ENCODE measurements at regions not wholly inside any gene's neighbourhood (a gene's known extent, or its start where the extent isn't known, plus 50 kb on each side); places are given as distances from the start of the nearest gene placed in this dataset.

- TF ChIP-seq TCF3 (IDR thresholded peaks at IDR 0.05; ENCODE audit: borderline replicate concordance, insufficient read depth, low read depth, low read length): no peak
- no peak for TF ChIP-seq CTCF (IDR thresholded peaks at IDR 0.05 in 2 of 3, conservative IDR thresholded peaks at IDR 0.05 in 1 of 3; ENCODE audit: control insufficient read depth in 2 of 3, extremely low read depth in 1 of 3, insufficient read depth in 1 of 3, low read depth in 3 of 3, low read length in 3 of 3)
- no peak for TF ChIP-seq CREB1 (IDR thresholded peaks at IDR 0.05; ENCODE audit: low read depth)
- TF ChIP-seq ZNF274 (IDR thresholded peaks at IDR 0.05; ENCODE audit: insufficient read depth, insufficient read length): no peak
- no peak for TF ChIP-seq TARDBP (IDR thresholded peaks at IDR 0.05; ENCODE audit: borderline replicate concordance)
- no peak for TF ChIP-seq SP1 (IDR thresholded peaks at IDR 0.05; ENCODE audit: low read depth, low read length)
- TF ChIP-seq JUNB (IDR thresholded peaks at IDR 0.05): no peak
- no peak for TF ChIP-seq WRNIP1 (IDR thresholded peaks at IDR 0.05; ENCODE audit: borderline replicate concordance, low read depth, low read length)
- TF ChIP-seq, protein P1, sequence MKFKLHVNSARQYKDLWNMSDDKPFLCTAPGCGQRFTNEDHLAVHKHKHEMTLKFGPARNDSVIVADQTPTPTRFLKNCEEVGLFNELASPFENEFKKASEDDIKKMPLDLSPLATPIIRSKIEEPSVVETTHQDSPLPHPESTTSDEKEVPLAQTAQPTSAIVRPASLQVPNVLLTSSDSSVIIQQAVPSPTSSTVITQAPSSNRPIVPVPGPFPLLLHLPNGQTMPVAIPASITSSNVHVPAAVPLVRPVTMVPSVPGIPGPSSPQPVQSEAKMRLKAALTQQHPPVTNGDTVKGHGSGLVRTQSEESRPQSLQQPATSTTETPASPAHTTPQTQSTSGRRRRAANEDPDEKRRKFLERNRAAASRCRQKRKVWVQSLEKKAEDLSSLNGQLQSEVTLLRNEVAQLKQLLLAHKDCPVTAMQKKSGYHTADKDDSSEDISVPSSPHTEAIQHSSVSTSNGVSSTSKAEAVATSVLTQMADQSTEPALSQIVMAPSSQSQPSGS (IDR thresholded peaks at IDR 0.05; ENCODE audit: low read length): no peak
- no peak for TF ChIP-seq HDAC2 (IDR thresholded peaks at IDR 0.05)
- TF ChIP-seq ZNF384 (IDR thresholded peaks at IDR 0.05; ENCODE audit: borderline replicate concordance, low read depth, low read length): no peak
Observed at GRCh38 chr2:59034106-59034505, 793.0 kb upstream of the FANCL start.

Data from GM12878 (cell line).